22Rv1 (cell line): ENCODE measurements at regions not wholly inside any gene's neighbourhood (a gene's known extent, or its start where the extent isn't known, plus 50 kb on each side); places are given as distances from the start of the nearest gene placed in this dataset.

Experiments
- H3K27ac ChIP-seq: fragments of 450-650 bp; 2 replicates; pipeline ENCODE4 v1.5.1; 2017
- CTCF ChIP-seq: fragments of 450-650 bp; IDR thresholded peaks from 2 replicates; pipeline ENCODE4 v1.5.1; 2017; ENCODE audit warnings: mild to moderate bottlenecking
- ZFX ChIP-seq: fragments of 450-650 bp; IDR thresholded peaks from 2 replicates; pipeline ENCODE4 v1.6.1; 2017; ENCODE audit warnings: antibody characterized with exemption, borderline replicate concordance

- no peak overlapping the region for H3K27ac ChIP-seq
These were observed 273.9 kb downstream of the CDC5L start for GRCh38 chr6:44661221-44662008.

GRCh38 chr6:44662461-44663121 is 275.1 kb downstream of the CDC5L start:
- no peak overlapping the region for H3K27ac ChIP-seq

More at GRCh38 chr6:44661221-44662008, 273.9 kb downstream of the CDC5L start:
- TF ChIP-seq ZFX (no peak), CTCF (no peak)

GRCh38 chr6:44663860-44664634 is 276.5 kb downstream of the CDC5L start:
- TF ChIP-seq CTCF (no peak), ZFX (no peak)
- no peak overlapping the region for H3K27ac ChIP-seq

More at GRCh38 chr6:44662461-44663121, 275.1 kb downstream of the CDC5L start:
- TF ChIP-seq CTCF (no peak), ZFX (no peak)

GRCh38 chr6:44664716-44665115 is 277.2 kb downstream of the CDC5L start:
- TF ChIP-seq ZFX (no peak), CTCF (no peak)
- H3K27ac ChIP-seq = no peak overlapping the region

- no peak for TF ChIP-seq ZFX
- TF ChIP-seq CTCF = no peak
- H3K27ac ChIP-seq = no peak overlapping the region
These were observed 277.6 kb downstream of the CDC5L start for GRCh38 chr6:44665143-44665542.

GRCh38 chr6:44665683-44666082 is 278.2 kb downstream of the CDC5L start:
- TF ChIP-seq CTCF = no peak
- TF ChIP-seq ZFX = no peak
- no peak overlapping the region for H3K27ac ChIP-seq
